SH-SY5Y (cell line): ENCODE measurements at regions not wholly inside any gene's neighbourhood (a gene's known extent, or its start where the extent isn't known, plus 50 kb on each side); places are given as distances from the start of the nearest gene placed in this dataset.

Source experiments
- GATA2 ChIP-seq: IDR thresholded peaks from 2 replicates; pipeline ENCODE4 v1.6.1; 2011; ENCODE audit warnings: mild to moderate bottlenecking, low read depth, low read length
- GATA3 ChIP-seq: IDR thresholded peaks from 2 replicates; pipeline ENCODE4 v1.6.1; 2011; ENCODE audit warnings: low read depth, mild to moderate bottlenecking, low read length, moderate library complexity

DNA sequence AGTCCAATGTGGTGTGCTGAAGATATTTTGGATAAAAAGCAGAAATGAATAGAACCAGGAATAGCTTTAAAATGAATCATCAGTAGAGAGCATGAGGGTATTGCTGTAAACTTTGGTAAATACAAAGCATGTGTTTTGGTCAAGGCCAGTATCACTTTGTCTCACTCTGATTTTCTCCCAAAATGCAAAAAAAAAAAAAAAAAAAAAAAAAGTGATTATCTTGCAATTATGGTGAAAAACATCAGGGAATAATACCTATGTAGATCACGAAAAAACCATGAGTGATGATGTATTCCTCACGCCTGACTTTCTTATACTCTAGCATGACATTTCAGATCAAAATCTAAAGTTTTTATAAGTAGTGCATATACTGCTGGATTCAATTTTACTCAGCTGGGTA is 897.9 kb upstream of the FAT3 start:
- TF ChIP-seq GATA3, result no peak
- TF ChIP-seq GATA2, result no peak
